Activated CD8-positive, alpha-beta memory T cell treated with anti-CD3 and anti-CD28 coated beads, Interleukin-2, amount 50 U/mL, for 1 hour (primary cell): ENCODE measurements at regions not wholly inside any gene's neighbourhood (a gene's known extent, or its start where the extent isn't known, plus 50 kb on each side); places are given as distances from the start of the nearest gene placed in this dataset.

Experiments used
- DNase-seq: peaks from one replicate; pipeline ENCODE4 v3.0.0-alpha.2; 2020; ENCODE audit errors: extremely low read depth

GRCh38 chr20:60244373-60245146, 286.3 kb downstream of the CDH26 start:
- no peak for DNase-seq

DNA sequence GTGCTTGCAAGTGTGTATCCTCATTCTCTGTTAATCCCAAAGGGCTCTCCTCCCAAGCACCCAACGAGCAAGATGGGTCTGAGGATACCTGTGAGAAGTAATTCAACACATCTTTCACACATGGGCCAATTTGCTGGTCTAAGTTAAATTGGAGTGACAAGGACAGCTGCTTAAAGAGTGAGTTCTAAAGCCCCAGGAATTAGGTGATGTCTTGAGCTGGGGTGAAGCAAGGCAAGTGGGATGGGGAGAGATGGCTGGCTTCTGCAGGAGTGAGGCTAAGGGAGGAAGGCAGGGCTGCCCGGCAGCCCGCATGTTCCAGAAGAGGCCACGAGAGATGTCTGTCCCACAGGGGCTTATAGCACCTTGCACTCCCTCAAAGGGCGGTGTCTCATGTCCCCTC, 288.5 kb downstream of the CDH26 start:
- DNase-seq: no peak

DNA sequence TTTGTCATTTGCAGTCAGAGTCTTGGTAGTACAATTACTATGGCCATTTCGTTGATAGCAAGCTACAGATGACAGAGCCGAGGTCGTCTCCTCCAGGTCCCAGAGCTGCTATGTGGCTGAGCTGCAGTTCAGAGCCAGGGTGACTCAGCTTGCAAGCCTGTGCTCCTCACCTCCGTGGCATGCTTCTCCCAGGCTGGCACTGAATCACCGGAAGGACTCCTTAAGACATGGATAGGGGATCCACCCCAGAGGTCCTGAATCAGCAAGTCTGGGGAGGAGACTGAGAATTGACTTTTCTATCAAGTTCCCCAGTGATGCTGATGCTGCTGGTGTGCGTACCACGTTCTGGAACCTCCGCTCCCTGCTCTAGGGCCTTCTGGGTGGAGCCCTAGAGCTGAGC, 291.2 kb downstream of the CDH26 start:
- DNase-seq: no peak

DNA sequence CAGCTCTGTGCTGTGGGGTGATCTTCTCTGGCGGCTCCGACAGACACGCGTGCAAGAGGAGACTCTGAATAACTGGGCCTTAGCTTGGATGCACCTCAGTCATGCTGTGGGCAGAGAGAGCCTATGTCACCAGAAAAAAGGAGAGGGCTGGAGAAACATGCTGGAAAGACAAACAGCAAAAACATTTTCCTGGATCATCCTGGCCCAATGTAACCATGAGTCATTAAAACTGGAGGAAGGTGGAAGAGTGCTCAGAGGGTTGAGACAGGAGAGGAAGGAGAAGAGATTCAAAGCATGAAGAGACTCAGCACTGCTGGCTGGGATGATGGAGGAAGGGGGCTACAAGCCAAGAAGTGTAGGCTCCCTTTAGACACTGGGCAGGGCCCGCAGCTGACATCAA, 292.0 kb downstream of the CDH26 start:
- DNase-seq: no peak

- no peak for DNase-seq
These were observed 294.6 kb downstream of the CDH26 start for GRCh38 chr20:60252866-60253265.

DNA sequence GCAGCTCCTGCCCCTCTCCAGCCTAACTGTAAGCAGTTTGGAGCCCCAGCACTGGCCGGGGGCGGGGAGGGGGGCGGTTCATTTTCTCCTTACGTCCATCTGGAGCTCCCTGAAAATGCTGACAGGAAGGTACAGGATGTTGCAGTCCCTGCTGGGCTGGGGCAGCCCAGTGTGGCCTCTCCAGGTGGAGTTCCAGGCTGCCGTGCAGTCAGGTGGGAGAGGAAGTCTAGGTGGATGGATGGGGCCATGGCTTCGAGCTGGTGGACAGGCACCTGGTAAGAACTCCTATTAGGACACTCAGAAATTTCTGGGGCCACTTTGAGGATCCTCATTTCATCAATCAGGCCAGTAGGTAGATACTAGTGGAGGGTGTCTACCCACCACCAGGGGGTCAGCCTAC, 295.2 kb downstream of the CDH26 start:
- DNase-seq: no peak

DNA sequence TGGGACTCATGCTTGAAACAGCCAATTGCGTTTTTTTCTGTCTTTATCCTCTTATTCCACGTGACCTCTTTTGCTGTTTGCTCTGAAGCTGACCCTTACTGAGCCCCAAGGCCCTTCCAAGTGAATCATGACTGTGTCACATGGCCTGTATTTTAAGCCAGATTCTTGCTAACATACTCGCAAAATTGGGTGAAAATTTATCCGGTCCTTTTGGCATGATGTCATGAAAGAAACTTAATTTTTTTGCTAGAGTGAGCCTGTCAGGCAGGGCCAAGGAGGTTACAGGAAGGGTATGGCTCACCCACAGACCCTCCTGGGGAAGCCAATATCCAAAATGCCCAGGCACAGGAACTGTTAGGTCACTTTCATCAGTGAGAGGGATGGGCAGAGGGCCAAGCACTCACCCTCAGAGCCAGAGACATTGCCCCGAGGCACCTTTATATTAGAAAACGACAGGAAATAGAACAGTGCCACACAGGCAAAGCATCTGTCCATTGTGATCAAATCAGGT, 296.7 kb downstream of the CDH26 start:
- no peak for DNase-seq

- DNase-seq: no peak
These were observed 297.2 kb downstream of the CDH26 start for GRCh38 chr20:60255415-60255814.

DNA sequence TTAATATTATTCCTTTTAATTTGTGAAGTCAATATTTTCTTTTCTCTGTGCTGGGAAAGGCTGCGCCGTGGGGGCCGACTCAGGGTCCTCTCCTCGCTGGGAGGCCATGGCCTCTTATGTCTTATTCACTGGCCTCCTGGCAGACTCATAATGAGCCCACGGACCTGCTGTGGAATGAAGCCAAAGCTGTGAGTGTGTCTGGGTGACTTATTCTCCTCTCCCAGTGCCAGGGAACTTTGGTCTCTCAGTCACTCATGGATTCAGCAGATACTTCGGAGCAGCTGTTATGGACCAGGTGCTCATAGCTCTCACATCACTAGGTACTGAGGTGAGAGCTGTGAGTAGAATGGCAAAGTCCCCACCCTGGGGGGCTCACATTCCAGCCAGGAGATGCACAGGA, 297.6 kb downstream of the CDH26 start:
- DNase-seq: no peak

DNA sequence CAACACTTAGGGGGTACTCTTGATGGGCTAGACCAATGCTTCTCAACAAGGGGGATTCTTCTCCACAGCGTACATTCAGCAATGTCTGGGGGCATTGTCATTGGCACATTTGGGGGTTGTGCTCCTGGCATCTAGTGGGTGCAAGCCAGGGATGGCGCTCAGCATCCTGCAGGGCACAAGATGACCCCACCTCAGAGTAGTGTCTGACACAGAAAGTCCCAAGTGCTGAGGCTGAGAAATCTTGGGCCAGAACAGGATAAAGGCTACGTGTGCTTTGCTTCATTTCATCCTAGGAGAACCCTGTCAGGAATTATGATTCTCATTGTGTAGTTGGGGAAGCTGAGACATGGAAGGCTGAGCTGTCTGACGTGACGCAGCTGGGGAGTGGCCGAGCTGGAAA, 298.6 kb downstream of the CDH26 start:
- DNase-seq: no peak

DNA sequence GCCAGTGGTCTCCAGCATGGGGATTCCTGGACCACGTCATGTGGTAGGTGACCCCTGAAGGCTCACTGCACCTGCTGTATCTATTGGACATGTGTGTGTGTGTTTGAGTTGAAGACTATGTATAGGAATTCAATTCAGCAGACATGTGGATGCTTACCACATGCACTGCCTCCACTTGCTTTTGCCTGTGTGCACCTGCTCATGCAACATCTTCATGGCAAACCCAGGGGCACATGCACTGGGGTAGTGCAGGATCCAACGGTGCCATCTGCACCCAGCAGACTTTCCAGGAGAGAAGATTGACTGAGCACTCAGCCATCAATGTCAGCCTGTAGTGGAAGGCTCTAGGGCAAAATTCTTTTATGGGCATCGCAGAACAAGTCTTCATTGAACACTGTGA, 299.4 kb downstream of the CDH26 start:
- DNase-seq: no peak

DNA sequence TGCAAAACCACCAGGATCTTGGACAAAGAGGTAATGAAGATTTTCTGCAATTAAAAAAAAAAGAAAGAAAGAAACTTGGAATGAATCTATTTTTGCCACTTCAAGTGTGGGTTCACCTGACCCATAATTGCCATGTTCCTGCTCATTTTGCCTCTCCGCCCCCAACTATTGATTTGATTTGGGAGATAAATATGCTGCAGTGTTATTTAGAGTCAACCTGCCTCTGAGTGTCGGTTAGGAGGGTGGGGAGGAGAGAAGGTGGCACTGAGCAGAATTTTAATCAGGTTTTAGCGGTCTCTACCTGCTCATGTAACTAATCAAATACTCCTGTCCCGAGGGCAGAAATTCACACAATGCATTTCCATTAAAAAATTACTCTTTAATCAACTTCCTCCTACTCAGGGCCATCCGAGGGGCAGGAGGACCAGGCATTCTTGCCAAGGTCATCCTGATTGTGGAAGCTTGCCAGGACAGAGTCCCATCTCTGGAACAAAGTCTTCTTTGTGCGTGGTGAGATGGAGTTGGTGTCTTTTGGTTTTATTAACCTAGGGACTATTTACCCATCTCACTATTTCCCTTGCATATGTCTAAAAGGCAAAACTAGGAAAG, 300.1 kb downstream of the CDH26 start:
- DNase-seq: no peak

DNA sequence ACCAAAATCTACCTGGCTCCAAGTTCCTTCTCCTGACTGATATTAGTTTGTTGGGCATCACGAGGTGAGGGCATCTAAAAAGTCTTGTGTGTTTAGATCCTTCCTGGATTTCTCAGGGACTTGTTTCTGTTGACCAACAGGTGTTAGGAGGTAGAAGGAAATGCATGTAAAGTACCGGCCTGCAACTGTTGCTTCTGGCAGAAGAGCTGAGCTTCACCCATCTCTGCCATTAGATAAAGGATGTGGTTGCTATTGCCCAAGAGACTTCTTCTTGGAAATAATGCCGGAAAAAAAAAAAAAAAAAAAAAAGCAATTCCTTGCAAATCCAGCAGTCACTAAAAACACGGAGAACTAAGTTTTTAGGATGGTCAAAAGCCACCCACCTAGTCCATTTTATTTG, 303.1 kb downstream of the CDH26 start:
- no peak for DNase-seq

DNA sequence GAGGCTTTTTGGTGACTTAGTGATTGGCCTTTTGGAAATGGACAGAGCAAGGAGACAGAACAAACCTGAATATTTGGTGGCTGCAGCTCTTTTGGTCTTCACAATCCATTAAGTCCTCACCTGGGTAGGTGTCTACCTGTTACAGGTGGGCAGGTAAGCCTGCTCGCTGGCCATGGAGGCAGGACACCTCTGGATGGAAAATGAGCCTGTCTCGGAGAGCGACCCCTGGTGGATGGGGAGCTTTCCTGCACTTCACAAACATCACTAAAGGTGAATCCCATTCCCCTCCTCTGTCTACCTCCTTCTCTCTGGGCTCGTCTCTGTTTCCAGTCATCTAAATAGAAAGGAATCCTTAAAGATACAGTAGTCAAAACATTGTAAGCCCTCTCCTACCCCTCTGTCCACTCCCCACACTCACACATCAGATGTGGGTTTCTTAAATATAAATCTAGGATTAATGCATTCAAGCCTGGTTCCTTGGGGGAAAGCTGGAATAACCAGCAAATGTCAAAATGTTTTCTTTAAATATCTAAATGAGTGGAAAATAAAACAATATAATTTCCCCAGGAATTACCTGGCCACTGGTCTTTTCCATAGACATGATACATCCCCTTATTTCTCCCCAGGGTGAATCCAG, 304.9 kb downstream of the CDH26 start:
- DNase-seq: peak; percentile 2

- no peak for DNase-seq
These were observed 305.8 kb downstream of the CDH26 start for GRCh38 chr20:60263725-60264709.

DNA sequence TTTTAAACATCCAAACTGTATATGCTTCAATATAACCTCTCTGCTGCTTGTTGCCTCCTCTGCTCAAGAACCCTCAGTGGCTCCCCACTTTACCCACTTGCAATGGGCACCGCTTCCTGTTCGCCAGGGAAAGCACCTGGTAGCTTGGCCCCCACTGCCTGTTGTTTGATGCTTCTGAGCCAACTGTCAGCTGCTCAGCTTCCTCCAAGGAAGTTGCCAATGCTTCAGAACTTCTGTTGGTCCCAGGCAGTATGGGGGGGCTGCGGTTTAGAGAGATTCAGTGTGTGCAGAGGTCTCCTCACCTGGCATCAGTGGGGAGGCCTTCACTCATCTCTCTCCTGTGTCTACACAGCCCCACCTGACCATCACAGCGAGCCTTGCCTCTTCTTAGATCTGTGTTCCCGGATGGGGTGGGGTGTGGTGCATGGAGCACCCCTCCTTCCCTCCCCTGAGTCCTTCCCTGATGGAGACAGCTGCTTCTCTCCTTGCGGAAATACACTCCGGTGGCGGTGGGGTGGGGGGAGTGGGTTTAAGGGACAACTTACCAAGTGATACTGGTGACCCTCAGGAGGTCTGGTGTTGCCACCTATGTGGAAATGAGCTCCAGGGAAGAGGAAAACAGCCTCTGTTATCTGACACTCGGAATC, 308.1 kb downstream of the CDH26 start:
- no peak for DNase-seq

DNA sequence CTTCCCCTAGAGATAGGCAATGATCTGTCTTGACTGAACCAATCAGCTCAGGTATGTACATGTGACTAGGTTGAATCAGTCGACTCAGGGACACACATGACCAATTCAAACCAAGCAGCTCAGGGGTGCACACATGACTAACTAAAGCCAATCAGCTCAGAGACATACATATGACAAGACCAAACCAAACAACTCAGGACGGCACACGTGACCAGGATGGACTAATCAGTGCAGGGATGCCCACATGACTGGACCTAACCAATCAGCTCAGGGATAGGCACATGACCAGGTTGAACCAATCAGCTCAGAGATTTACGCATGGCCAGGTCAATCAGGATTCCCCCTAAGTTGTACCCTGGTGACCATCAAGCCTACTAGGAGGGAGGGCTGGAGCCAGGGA, 310.3 kb downstream of the CDH26 start:
- DNase-seq: no peak

GRCh38 chr20:60269573-60270162, 311.4 kb downstream of the CDH26 start:
- DNase-seq: no peak

GRCh38 chr20:60270341-60270740, 312.1 kb downstream of the CDH26 start:
- DNase-seq: no peak

GRCh38 chr20:60271597-60271996, 313.4 kb downstream of the CDH26 start:
- DNase-seq: no peak

GRCh38 chr20:60272790-60273189, 314.6 kb downstream of the CDH26 start:
- DNase-seq: no peak
